ENCODE measurements at regions not wholly inside any gene's neighbourhood (a gene's known extent, or its start where the extent isn't known, plus 50 kb on each side); places are given as distances from the start of the nearest gene placed in this dataset.

DNA sequence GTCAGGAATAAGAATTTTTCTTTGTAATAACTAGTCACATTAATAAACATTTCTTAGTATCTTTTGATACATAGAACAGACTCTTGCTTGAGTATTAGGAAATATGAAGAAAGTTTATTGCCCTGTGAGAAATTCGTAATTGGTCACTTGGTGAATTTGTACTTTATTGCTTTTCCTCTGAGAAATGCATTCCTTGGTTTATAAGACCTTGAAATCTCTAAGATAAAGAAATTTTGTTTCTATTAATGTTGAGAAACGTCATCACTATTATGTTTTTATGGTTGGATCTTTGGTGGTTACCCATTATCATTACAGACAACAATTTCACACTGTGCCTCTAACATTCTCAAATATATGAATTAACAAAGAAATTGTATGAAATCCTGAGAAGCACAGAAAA, 652.0 kb upstream of the NECTIN3 start (continued):
- TF ChIP-seq SP1 (IDR thresholded peaks at IDR 0.05): no peak

DNA sequence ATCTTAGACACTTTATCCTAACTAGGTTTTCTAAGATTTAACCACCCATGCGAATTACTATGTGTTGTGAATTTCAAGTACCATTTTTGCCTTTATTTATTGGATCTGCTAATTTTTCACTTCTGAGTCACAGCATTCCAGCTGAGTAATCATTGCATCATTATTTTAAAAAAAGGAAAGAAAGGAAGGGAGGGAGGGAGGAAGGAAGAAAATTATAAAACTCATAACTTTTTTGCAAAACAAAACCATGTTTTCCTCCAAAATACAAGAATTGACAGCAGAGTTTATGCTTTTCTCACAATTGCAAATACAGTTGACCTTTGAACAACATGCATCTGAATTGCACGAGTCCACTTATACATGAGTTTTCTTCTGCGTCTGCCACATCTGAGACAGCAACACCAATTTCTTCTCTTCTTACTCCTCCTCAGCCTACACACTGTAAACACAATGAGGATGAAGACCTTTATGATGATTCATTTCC, 651.4 kb upstream of the NECTIN3 start:
- no peak for DNase-seq (ENCODE audit: low spot score)
- Histone ChIP-seq H3K4me3 (ENCODE audit: low read depth in 1 of 3, low read length in 3 of 3) (no peak overlapping the region), H3K4me1 (ENCODE audit: control insufficient read depth in 4 of 4, insufficient read depth in 4 of 4, low read length in 3 of 4) (peaks cover 0 to 2% (median 0%) of the 10 kb centered on the region in 4 donors), H3K9me3 (ENCODE audit: control insufficient read depth in 4 of 4, low read length in 3 of 4) (no peaks in the 10 kb centered on the region), H3K27ac (ENCODE audit: low read depth in 1 of 2, low read length in 2 of 2) (no peak overlapping the region), H3K36me3 (ENCODE audit: control insufficient read depth in 4 of 4, insufficient read depth in 3 of 4, low read depth in 1 of 4, low read length in 3 of 4) (no peaks in the 10 kb centered on the region), H3K9ac (ENCODE audit: low read depth in 1 of 2, low read length in 2 of 2) (no peak overlapping the region), H3K27me3 (ENCODE audit: control insufficient read depth in 4 of 4, insufficient read depth in 4 of 4, low read length in 3 of 4) (no peaks in the 10 kb centered on the region)
- TF ChIP-seq TAF1 (conservative IDR thresholded peaks at IDR 0.05): no peak
- TF ChIP-seq HNF4A (conservative IDR thresholded peaks at IDR 0.05): peak in 1 of 2 donors; percentile 7
- TF ChIP-seq, protein P1, sequence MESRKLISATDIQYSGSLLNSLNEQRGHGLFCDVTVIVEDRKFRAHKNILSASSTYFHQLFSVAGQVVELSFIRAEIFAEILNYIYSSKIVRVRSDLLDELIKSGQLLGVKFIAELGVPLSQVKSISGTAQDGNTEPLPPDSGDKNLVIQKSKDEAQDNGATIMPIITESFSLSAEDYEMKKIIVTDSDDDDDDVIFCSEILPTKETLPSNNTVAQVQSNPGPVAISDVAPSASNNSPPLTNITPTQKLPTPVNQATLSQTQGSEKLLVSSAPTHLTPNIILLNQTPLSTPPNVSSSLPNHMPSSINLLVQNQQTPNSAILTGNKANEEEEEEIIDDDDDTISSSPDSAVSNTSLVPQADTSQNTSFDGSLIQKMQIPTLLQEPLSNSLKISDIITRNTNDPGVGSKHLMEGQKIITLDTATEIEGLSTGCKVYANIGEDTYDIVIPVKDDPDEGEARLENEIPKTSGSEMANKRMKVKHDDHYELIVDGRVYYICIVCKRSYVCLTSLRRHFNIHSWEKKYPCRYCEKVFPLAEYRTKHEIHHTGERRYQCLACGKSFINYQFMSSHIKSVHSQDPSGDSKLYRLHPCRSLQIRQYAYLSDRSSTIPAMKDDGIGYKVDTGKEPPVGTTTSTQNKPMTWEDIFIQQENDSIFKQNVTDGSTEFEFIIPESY (IDR thresholded peaks at IDR 0.05): no peak
- TF ChIP-seq, protein P2, sequence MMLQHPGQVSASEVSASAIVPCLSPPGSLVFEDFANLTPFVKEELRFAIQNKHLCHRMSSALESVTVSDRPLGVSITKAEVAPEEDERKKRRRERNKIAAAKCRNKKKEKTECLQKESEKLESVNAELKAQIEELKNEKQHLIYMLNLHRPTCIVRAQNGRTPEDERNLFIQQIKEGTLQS (IDR thresholded peaks at IDR 0.05): no peak
- no peak for TF ChIP-seq FOXA1 (IDR thresholded peaks at IDR 0.05)
- peak in 1 of 2 donors; percentile 13 for TF ChIP-seq JUND (IDR thresholded peaks at IDR 0.05)
- WGBS: 75% methylated on average over 3 of the region's 3 CpGs

DNA sequence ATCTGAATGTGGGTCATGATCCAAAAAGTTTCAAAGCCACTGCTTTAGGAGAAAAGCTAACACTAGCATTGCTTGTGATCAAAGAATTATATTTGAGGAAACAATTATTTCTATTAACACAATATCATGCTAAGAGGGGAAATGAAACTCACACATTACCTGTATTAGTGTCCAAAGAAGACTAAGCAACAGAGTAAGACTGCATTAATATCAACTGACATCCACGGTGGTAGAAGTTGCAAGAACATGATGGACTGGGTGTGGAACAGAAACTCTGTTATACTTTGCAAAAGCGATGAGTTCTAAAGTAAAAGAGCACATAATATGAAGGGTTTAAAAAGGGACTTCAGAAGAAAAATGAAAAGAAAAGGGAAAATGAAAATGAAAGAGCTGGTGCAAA, 648.3 kb upstream of the NECTIN3 start:
- 94% methylated on average over 2 of the region's 2 CpGs for WGBS
- Histone ChIP-seq H3K36me3 (ENCODE audit: control insufficient read depth in 4 of 4, insufficient read depth in 3 of 4, low read depth in 1 of 4, low read length in 3 of 4) (no peaks in the 10 kb centered on the region), H3K4me3 (ENCODE audit: low read depth in 1 of 3, low read length in 3 of 3) (no peak overlapping the region), H3K9me3 (ENCODE audit: control insufficient read depth in 4 of 4, low read length in 3 of 4) (no peaks in the 10 kb centered on the region), H3K27me3 (ENCODE audit: control insufficient read depth in 4 of 4, insufficient read depth in 4 of 4, low read length in 3 of 4) (no peaks in the 10 kb centered on the region), H3K9ac (ENCODE audit: low read depth in 1 of 2, low read length in 2 of 2) (no peak overlapping the region), H3K4me1 (ENCODE audit: control insufficient read depth in 4 of 4, insufficient read depth in 4 of 4, low read length in 3 of 4) (no peaks in the 10 kb centered on the region), H3K27ac (ENCODE audit: low read depth in 1 of 2, low read length in 2 of 2) (no peak overlapping the region)
- TF ChIP-seq TAF1 (conservative IDR thresholded peaks at IDR 0.05) (no peak), NR2F2 (IDR thresholded peaks at IDR 0.05) (no peak), FOXA1 (IDR thresholded peaks at IDR 0.05) (no peak), JUND (IDR thresholded peaks at IDR 0.05) (no peak), RAD21 (IDR thresholded peaks at IDR 0.05) (no peak), HNF4G (IDR thresholded peaks at IDR 0.05) (no peak), HNF4A (conservative IDR thresholded peaks at IDR 0.05) (no peak), YY1 (IDR thresholded peaks at IDR 0.05) (no peak), RXRA (IDR thresholded peaks at IDR 0.05) (no peak), EGR1 (IDR thresholded peaks at IDR 0.05; ENCODE audit: low read depth in 2 of 2) (no peak), SP1 (IDR thresholded peaks at IDR 0.05) (no peak), GABPA (IDR thresholded peaks at IDR 0.05 in 1 of 2, conservative IDR thresholded peaks at IDR 0.05 in 1 of 2) (no peak), FOXA2 (IDR thresholded peaks at IDR 0.05) (no peak)
- TF ChIP-seq, protein P1 (IDR thresholded peaks at IDR 0.05): no peak
- TF ChIP-seq, protein P2 (IDR thresholded peaks at IDR 0.05): no peak
- TF ChIP-seq, protein P3, sequence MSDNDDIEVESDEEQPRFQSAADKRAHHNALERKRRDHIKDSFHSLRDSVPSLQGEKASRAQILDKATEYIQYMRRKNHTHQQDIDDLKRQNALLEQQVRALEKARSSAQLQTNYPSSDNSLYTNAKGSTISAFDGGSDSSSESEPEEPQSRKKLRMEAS (IDR thresholded peaks at IDR 0.05): no peak
- TF ChIP-seq, protein P4, sequence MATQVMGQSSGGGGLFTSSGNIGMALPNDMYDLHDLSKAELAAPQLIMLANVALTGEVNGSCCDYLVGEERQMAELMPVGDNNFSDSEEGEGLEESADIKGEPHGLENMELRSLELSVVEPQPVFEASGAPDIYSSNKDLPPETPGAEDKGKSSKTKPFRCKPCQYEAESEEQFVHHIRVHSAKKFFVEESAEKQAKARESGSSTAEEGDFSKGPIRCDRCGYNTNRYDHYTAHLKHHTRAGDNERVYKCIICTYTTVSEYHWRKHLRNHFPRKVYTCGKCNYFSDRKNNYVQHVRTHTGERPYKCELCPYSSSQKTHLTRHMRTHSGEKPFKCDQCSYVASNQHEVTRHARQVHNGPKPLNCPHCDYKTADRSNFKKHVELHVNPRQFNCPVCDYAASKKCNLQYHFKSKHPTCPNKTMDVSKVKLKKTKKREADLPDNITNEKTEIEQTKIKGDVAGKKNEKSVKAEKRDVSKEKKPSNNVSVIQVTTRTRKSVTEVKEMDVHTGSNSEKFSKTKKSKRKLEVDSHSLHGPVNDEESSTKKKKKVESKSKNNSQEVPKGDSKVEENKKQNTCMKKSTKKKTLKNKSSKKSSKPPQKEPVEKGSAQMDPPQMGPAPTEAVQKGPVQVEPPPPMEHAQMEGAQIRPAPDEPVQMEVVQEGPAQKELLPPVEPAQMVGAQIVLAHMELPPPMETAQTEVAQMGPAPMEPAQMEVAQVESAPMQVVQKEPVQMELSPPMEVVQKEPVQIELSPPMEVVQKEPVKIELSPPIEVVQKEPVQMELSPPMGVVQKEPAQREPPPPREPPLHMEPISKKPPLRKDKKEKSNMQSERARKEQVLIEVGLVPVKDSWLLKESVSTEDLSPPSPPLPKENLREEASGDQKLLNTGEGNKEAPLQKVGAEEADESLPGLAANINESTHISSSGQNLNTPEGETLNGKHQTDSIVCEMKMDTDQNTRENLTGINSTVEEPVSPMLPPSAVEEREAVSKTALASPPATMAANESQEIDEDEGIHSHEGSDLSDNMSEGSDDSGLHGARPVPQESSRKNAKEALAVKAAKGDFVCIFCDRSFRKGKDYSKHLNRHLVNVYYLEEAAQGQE (IDR thresholded peaks at IDR 0.05): no peak
- TF ChIP-seq, protein P5, sequence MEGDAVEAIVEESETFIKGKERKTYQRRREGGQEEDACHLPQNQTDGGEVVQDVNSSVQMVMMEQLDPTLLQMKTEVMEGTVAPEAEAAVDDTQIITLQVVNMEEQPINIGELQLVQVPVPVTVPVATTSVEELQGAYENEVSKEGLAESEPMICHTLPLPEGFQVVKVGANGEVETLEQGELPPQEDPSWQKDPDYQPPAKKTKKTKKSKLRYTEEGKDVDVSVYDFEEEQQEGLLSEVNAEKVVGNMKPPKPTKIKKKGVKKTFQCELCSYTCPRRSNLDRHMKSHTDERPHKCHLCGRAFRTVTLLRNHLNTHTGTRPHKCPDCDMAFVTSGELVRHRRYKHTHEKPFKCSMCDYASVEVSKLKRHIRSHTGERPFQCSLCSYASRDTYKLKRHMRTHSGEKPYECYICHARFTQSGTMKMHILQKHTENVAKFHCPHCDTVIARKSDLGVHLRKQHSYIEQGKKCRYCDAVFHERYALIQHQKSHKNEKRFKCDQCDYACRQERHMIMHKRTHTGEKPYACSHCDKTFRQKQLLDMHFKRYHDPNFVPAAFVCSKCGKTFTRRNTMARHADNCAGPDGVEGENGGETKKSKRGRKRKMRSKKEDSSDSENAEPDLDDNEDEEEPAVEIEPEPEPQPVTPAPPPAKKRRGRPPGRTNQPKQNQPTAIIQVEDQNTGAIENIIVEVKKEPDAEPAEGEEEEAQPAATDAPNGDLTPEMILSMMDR (IDR thresholded peaks at IDR 0.05; ENCODE audit: low read depth, low read length, missing input control): no peak
- DNase-seq (ENCODE audit: low spot score): no peak
